CD1c-positive myeloid dendritic cell (primary cell): ENCODE measurements at regions not wholly inside any gene's neighbourhood (a gene's known extent, or its start where the extent isn't known, plus 50 kb on each side); places are given as distances from the start of the nearest gene placed in this dataset.
A peak's percentile ranks its signal among the peaks of the same experiment; 100 is the strongest.

ENCODE experiments used
- DNase-seq: peaks from one replicate; pipeline ENCODE4 v3.0.0-alpha.2; 2016; ENCODE audit errors: extremely low spot score

DNA sequence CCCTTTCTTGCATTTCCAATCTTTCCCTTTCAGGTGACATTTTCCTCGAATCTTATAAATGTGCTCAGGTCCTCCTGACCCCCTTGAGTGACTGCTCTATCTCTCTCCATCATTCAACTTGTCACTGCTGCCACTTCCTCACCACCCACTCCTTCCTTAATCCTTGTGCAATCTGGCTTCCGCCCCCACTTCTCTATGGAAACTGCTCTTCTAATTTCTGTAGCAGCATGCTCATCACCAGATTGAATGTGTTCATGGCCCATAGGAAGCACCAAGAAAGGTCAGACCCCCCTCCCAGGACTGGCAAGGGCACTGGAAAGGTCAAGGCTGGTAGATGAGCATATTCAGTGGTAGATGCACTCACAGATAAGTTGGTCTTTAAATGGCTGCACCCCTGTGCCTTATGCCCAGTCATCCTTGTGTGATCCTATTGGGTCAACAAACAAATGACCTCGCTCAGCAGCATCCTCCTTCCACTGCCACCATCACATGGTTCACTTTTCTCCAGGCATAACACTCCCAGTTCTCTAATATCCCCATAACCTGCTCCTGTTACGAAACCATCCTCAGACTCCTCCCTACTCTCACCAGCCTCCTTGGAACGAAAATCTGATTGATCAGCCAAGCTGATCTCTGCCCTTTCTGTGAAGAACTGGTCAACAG lies 288.5 kb upstream of the POU3F1 start:
- peak; percentile 84 for DNase-seq

GRCh38 chr1:38332649-38333310 lies 286.2 kb upstream of the POU3F1 start:
- DNase-seq, result peak; percentile 15

DNA sequence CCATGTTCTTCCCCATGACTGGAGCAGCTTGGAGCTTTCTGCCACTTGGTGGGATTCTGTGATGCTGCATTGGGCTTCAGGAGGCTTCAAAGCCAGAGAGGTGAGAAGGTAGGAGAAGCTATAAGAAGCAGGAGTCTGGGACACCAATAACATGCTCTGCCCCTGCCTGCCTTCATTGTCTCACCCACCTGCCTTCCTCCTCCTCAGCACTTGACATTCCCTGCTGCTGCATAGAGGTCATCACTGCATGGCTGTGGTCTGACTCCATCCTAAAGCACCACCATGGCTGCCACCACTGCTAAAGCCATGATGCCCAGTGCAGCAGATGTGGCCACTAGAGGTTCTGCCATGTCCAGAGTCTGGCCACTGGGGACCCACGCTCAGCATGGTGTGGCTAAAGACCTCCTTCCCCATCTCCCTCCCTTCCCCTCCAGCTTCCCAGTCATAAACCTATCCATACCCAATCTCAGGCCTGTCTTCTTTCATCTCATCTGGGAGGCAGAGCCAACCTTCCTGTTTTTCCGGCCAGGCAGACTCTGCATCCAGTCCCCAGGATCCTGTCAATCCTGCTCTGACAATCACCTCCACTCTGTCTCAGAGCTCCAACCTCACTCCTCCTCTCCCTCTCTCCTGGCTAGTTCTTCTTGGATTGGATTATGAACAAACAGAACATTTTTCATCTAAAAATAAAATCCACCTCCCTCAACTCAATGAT lies 285.1 kb upstream of the POU3F1 start:
- DNase-seq, result no peak

- DNase-seq, result no peak
Observed at GRCh38 chr1:38330799-38331198, 284.2 kb upstream of the POU3F1 start.

GRCh38 chr1:38329644-38330043 lies 283.1 kb upstream of the POU3F1 start:
- DNase-seq, result no peak

GRCh38 chr1:38328278-38329035 lies 281.9 kb upstream of the POU3F1 start:
- no peak for DNase-seq

DNA sequence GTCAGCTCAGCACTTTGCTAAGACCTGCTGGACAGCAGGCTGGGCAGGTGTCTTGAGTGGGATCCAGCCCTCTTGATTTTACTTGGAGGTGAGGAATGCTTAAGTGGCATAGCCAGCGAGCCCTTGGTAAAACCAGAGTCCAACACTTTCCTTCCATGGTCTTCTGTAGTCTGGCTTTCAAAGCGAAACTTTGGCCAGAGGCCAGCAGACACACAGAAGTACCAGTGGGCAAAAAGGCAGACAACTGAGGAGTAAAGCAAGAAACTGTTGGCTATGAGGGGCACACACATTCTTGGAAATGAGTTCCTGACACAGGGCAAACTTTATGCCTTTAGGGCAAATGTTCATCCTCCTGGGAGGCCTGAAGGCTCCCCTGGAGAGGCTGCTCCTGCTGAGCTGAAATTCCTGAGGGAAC lies 281.0 kb upstream of the POU3F1 start:
- no peak for DNase-seq

GRCh38 chr1:38326856-38327255 lies 280.3 kb upstream of the POU3F1 start:
- no peak for DNase-seq

GRCh38 chr1:38326135-38326534 lies 279.5 kb upstream of the POU3F1 start:
- no peak for DNase-seq

GRCh38 chr1:38312753-38313152 lies 266.2 kb upstream of the POU3F1 start:
- DNase-seq, result no peak

GRCh38 chr1:38310079-38310478 lies 263.5 kb upstream of the POU3F1 start:
- DNase-seq, result no peak

DNA sequence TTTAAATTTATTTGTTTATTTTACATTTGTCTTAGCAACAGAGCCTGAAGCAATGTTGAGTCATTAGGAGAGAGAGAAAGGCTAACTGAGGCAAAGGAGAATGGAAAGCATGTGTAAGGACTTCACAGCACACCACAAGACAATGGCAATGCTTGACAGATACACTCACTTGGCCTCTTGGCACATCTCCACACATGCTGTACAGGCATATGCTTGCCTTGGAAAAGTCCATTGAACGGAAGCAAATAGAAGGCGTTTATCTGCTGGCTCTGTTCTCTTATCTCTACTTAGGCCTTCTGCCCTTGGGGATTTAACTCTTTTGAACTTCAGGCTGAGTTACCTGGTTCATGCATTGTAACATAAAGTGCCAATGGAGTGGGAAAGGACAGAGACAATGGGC lies 262.2 kb upstream of the POU3F1 start:
- DNase-seq, result no peak

GRCh38 chr1:38305666-38306065 lies 259.1 kb upstream of the POU3F1 start:
- DNase-seq, result no peak

- DNase-seq, result no peak
Observed at GRCh38 chr1:38303843-38304242, 257.2 kb upstream of the POU3F1 start.

- no peak for DNase-seq
Observed at GRCh38 chr1:38301040-38301439, 254.4 kb upstream of the POU3F1 start.

GRCh38 chr1:38300616-38301015 lies 254.0 kb upstream of the POU3F1 start:
- no peak for DNase-seq

- no peak for DNase-seq
Observed at GRCh38 chr1:38297842-38298241, 251.2 kb upstream of the POU3F1 start.

GRCh38 chr1:38297246-38297645 lies 250.7 kb upstream of the POU3F1 start:
- no peak for DNase-seq

GRCh38 chr1:38296047-38296446 lies 249.5 kb upstream of the POU3F1 start:
- DNase-seq, result no peak

- no peak for DNase-seq
Observed at GRCh38 chr1:38293567-38293966, 247.0 kb upstream of the POU3F1 start.

DNA sequence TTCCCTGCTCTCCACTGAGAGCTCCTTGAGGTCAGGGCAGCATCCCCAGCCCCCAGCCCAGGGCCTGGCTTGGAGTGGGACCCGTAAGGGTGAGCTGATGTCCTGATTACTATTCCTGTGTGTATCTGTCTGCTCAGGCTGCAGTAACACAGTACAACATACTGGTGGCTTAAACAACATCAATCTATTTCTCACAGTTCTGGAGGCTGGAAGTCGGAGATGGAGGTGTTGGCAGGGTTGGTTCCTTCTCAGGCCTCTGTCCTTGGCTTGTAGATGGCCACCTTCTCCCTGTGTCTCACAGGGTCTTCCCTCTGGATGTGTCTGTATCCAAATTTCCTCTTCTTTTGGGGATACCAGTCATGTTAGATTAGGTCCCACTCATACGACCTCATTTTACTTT lies 246.4 kb upstream of the POU3F1 start:
- DNase-seq, result no peak

DNA sequence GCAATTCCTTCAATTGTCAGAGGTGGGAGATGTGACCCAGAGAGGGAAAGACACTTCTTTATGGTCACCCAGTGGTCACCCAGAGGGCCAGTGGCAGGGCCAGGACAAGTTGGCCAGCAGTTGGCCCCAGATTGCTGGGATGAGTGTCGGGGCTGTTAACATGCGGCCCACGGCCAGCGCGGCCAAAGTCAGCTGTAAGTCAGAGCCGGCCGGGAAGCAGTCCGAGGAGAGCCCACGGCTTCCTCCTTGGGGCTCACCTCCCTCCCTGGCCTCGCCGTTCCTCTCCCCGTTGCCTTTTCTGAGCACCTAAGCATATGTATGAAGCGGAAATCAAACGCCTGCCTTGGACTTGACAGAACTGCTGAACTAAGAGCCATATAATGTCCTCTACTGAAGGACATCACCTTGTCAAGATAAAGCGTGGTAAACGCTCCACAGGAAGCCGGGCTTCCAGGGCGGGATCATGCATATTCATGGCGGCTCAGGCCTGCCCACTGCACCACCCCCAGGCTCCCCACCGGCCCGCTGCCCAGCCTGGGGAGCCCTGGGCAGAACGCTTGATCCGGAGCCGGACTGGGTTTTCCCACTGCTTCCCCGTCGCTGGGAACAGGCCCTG lies 245.4 kb upstream of the POU3F1 start:
- no peak for DNase-seq
